ENCODE measurements at regions not wholly inside any gene's neighbourhood (a gene's known extent, or its start where the extent isn't known, plus 50 kb on each side); places are given as distances from the start of the nearest gene placed in this dataset.

GRCh38 chr2:134021830-134022524, 231.9 kb upstream of the MGAT5 start:
- TF ChIP-seq EP300 (IDR thresholded peaks at IDR 0.05) (no peak), CTCF (IDR thresholded peaks at IDR 0.05) (no peak)

Measured in upper lobe of left lung (tissue), 4 donors.